Neuronal stem cell (in vitro differentiated cells): ENCODE measurements at regions not wholly inside any gene's neighbourhood (a gene's known extent, or its start where the extent isn't known, plus 50 kb on each side); places are given as distances from the start of the nearest gene placed in this dataset.

ENCODE experiments used
- DNase-seq: peaks from one replicate; pipeline ENCODE4 v3.0.0-alpha.2; 2013; ENCODE audit warnings: low spot score
- H2AFZ ChIP-seq: one replicate; pipeline ENCODE4 v1.6.1; 2013; ENCODE audit warnings: mild to moderate bottlenecking, low read length, inconsistent platforms
- H2AK5ac ChIP-seq: 2 replicates; pipeline ENCODE4 v1.6.1; 2013; ENCODE audit warnings: low read depth, mild to moderate bottlenecking, inconsistent platforms, low read length, moderate library complexity, mixed read lengths
- H2BK120ac ChIP-seq: 2 replicates; pipeline ENCODE4 v1.6.1; 2013; ENCODE audit warnings: low read depth, mild to moderate bottlenecking, inconsistent platforms, low read length, moderate library complexity, mixed read lengths
- H2BK12ac ChIP-seq: one replicate; pipeline ENCODE4 v1.6.1; 2013; ENCODE audit warnings: low read length, inconsistent platforms
- H2BK15ac ChIP-seq: 2 replicates; pipeline ENCODE4 v1.6.1; 2013; ENCODE audit warnings: mild to moderate bottlenecking, low read length, inconsistent platforms, mixed read lengths
- H2BK5ac ChIP-seq: one replicate; pipeline ENCODE4 v1.6.1; 2013; ENCODE audit warnings: inconsistent platforms, mild to moderate bottlenecking, low read length, moderate library complexity
- H3K14ac ChIP-seq: one replicate; pipeline ENCODE4 v1.6.1; 2013; ENCODE audit warnings: low read length, inconsistent platforms
- H3K18ac ChIP-seq: 2 replicates; pipeline ENCODE4 v1.6.1; 2013; ENCODE audit warnings: low read length, inconsistent platforms
- H3K23ac ChIP-seq: 2 replicates; pipeline ENCODE4 v1.6.1; 2013; ENCODE audit warnings: low read depth, mild to moderate bottlenecking, mixed read lengths, low read length, inconsistent platforms; ENCODE audit not compliant: poor library complexity
- H3K27ac ChIP-seq: replicated peaks from 3 replicates; pipeline ENCODE4 v1.5.1; 2013; ENCODE audit warnings: low read length, inconsistent platforms
- H3K27me3 ChIP-seq, 3 experiments: 2 replicates each; pipeline ENCODE4 v1.6.1; 2013; ENCODE audit warnings: low read length in 3 of 3, mild to moderate bottlenecking in 2 of 3, inconsistent platforms in 1 of 3, low read depth in 1 of 3, mixed read lengths in 1 of 3, moderate library complexity in 1 of 3; ENCODE audit not compliant: control insufficient read depth in 3 of 3, insufficient read depth in 3 of 3
- H3K36me3 ChIP-seq, 2 donors: replicated peaks in 1 of 2; 2 replicates each; pipeline ENCODE4 v1.6.1; 2013; ENCODE audit warnings: low read length in 2 of 2; ENCODE audit not compliant: control insufficient read depth in 2 of 2, insufficient read depth in 2 of 2
- H3K4ac ChIP-seq: 2 replicates; pipeline ENCODE4 v1.6.1; 2013; ENCODE audit warnings: inconsistent platforms, mild to moderate bottlenecking, low read length, moderate library complexity
- H3K4me1 ChIP-seq, 2 donors: 1 replicate in 1 of 2; 2 replicates in 1 of 2; pipeline ENCODE4 v1.6.1; 2013; ENCODE audit warnings: low read length in 2 of 2, low read depth in 1 of 2; ENCODE audit not compliant: control insufficient read depth in 2 of 2, insufficient read depth in 1 of 2
- H3K4me2 ChIP-seq: one replicate; pipeline ENCODE4 v1.6.1; 2013; ENCODE audit warnings: mild to moderate bottlenecking, low read length, inconsistent platforms; ENCODE audit not compliant: insufficient read depth, poor library complexity, severe bottlenecking
- H3K4me3 ChIP-seq, 2 donors: 2 replicates each; pipeline ENCODE4 v1.5.1; 2013; ENCODE audit warnings: low read length in 2 of 2, mild to moderate bottlenecking in 2 of 2, inconsistent platforms in 1 of 2, moderate library complexity in 1 of 2
- H3K79me1 ChIP-seq: one replicate; pipeline ENCODE4 v1.6.1; 2013; ENCODE audit warnings: low read depth, mild to moderate bottlenecking, inconsistent platforms, low read length, moderate library complexity
- H3K9ac ChIP-seq: one replicate; pipeline ENCODE4 v1.6.1; 2013; ENCODE audit warnings: mild to moderate bottlenecking, low read depth, low read length, inconsistent platforms; ENCODE audit not compliant: poor library complexity
- H3K9me3 ChIP-seq, 2 donors: replicated peaks in 1 of 2; 2 replicates each; pipeline versions ENCODE3 to v1.6.1; 2013; ENCODE audit warnings: low read length in 2 of 2, mild to moderate bottlenecking in 2 of 2, inconsistent platforms in 1 of 2, low read depth in 1 of 2, mixed read lengths in 1 of 2, moderate library complexity in 1 of 2; ENCODE audit not compliant: control insufficient read depth in 2 of 2, insufficient read depth in 1 of 2
- H4K8ac ChIP-seq: one replicate; pipeline ENCODE4 v1.6.1; 2013; ENCODE audit warnings: low read depth, mild to moderate bottlenecking, inconsistent platforms, low read length, moderate library complexity
- H4K91ac ChIP-seq: one replicate; pipeline ENCODE4 v1.6.1; 2013; ENCODE audit warnings: low read length, low read depth, mild to moderate bottlenecking, inconsistent platforms; ENCODE audit not compliant: poor library complexity
- WGBS, 2 donors: extraction: QIAGEN DNeasy Blood & Tissue Kit; methylation state at CpG; one replicate each; pipeline ENCODE4 v1.1.7; 2013; ENCODE audit warnings: missing lambda C conversion rate in 2 of 2, mixed read lengths in 1 of 2; ENCODE audit not compliant: insufficient read length in 2 of 2, insufficient replicate concordance in 1 of 2; ENCODE audit errors: extremely low coverage in 2 of 2; 5-methylcytosine and 5-hydroxymethylcytosine counted together

DNA sequence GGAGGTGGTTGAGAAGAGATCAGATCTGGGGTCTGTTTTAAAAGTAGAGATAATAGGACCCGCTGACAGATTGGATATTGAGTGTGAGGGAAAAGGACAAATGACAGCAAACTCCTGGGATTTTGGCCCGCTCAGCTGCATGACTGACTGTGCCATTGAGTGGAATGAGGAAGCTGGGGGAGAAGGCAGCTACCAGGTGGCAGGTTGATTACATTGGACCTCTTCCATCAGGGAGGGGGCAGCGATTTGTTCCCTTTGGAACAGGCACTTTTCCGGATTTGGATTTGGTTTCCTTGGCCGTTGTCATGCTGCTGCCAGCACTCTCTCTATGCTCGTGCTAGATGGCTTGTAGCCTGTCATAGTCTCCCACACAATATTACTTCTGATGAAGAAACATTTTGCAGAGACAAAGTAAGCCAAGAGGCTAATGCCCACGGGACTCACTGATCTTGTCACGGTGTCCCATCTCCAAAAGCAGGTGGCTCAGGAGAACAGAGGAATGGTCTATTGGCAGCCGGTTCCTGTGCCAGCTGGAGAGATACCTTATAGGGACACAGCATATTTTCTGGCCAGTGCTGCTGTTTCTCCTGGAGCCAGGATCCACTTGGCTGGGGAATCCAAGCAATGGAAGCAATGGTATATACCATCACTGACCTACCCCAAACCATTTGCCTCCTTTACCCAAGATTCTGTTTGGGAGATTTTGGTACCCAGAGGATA is 69.1 kb upstream of the WAC start:
- H3K18ac ChIP-seq: no peak overlapping the region

DNA sequence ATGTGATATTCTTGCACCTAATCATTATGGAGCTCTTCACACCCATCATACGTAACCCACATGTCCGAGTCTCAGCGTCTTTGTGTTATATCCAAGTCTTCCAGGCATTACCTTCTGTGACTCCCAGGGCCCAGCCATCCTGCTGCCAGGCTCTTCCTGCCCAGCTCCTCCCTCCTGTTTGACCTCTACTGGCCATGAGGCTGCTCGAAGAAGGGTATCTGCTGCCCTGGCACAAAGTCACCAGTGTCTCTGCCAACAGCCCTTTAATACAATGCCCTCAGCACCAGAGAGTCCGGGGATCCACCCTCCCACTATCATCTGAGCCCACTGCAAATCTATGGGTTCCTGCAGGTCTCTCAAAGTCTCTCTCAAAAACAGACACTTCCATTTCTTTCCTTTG is 65.3 kb upstream of the WAC start:
- H2AK5ac ChIP-seq: peak overlapping the region; percentile 85
- H3K4me3 ChIP-seq: no peak overlapping the region
- H2BK5ac ChIP-seq: no peak overlapping the region
- H4K91ac ChIP-seq: no peak overlapping the region
- no peak overlapping the region for H3K4ac ChIP-seq
- no CpG with 5 or more reads among the region's 5 CpGs for WGBS, 2 donors
- no peak overlapping the region for H2AFZ ChIP-seq
- no peak overlapping the region for H2BK120ac ChIP-seq
- no peak overlapping the region for H3K4me2 ChIP-seq
- H3K9me3 ChIP-seq: peaks cover 0 to 3% of the 10 kb centered on the region in 2 donors
- H3K4me1 ChIP-seq: peaks cover 0 to 4% of the 10 kb centered on the region in 2 donors
- H2BK12ac ChIP-seq: no peak overlapping the region
- no peak for DNase-seq
- H4K8ac ChIP-seq: no peak overlapping the region
- H3K18ac ChIP-seq: no peak overlapping the region
- H2BK15ac ChIP-seq: peak overlapping the region; percentile 14
- H3K27me3 ChIP-seq: no peaks in the 10 kb centered on the region
- H3K36me3 ChIP-seq: no peaks in the 10 kb centered on the region
- H3K27ac ChIP-seq: peak overlapping the region; percentile 6
- no peak overlapping the region for H3K23ac ChIP-seq
- no peak overlapping the region for H3K14ac ChIP-seq
- no peak overlapping the region for H3K9ac ChIP-seq
- H3K79me1 ChIP-seq: no peaks in the 10 kb centered on the region

More for the DNA sequence above, 69.1 kb upstream of the WAC start:
- Histone ChIP-seq H3K14ac (no peak overlapping the region), H3K27me3 (no peaks in the 10 kb centered on the region), H3K27ac (no peak overlapping the region), H2AFZ (no peak overlapping the region), H3K4ac (no peak overlapping the region), H3K4me3 (no peak overlapping the region), H3K9me3 (peaks cover 0 to 3% of the 10 kb centered on the region in 2 donors), H3K79me1 (no peaks in the 10 kb centered on the region), H2AK5ac (no peak overlapping the region), H3K36me3 (no peaks in the 10 kb centered on the region), H3K4me1 (peaks cover 2 to 10% of the 10 kb centered on the region in 2 donors), H3K23ac (no peak overlapping the region), H2BK12ac (no peak overlapping the region), H4K91ac (no peak overlapping the region), H3K4me2 (no peak overlapping the region), H2BK5ac (no peak overlapping the region), H3K9ac (no peak overlapping the region), H2BK15ac (no peak overlapping the region), H4K8ac (no peak overlapping the region), H2BK120ac (no peak overlapping the region)
- no CpG with 5 or more reads among the region's 9 CpGs for WGBS, 2 donors
- DNase-seq: no peak

DNA sequence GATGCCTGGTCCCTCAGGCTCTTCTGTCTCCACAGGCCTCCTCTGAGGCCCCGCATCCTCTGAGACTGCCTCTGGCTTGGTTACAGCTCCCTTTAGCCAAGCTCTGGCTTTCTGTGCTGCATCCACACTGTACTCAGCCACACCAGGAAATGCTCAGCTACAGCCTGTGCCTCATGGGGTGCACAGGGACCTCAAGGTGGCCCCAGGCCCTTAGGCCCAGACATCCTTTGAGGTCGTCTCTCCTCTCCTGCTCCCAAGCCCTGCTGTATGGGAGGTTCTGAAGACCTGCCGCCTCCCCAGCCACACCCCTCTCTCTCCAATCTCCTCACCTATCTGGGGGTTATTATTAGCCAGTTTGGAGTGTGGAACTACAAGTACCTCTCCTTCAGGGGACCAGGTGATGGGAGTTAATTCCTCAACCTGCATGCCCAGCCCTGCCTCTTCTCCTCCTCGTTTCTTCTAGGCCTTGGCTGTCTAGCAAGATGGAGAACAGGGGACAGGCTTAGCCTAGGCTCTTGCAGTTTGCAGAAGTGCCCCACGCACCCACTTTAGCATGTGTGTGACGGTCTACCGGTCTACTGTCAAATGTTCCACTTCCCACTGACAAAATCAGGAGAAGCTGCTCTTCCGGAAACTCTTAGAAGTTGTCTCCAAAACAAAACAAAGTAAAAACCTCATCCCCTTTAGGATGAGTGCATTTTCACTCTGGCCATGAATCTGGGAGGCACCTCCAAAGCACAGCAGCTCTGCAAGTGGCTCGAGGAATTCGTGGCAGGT is 64.0 kb upstream of the WAC start:
- Histone ChIP-seq H3K4me2 (no peak overlapping the region), H3K4me3 (no peak overlapping the region), H3K14ac (no peak overlapping the region), H3K18ac (peak overlapping the region; percentile 4), H4K91ac (no peak overlapping the region), H3K79me1 (no peaks in the 10 kb centered on the region), H2AK5ac (no peak overlapping the region), H2BK120ac (no peak overlapping the region), H3K4ac (no peak overlapping the region), H3K4me1 (peaks cover 0 to 4% of the 10 kb centered on the region in 2 donors), H3K27me3 (no peaks in the 10 kb centered on the region), H2BK12ac (no peak overlapping the region), H2BK5ac (no peak overlapping the region), H3K9ac (no peak overlapping the region), H3K36me3 (no peaks in the 10 kb centered on the region), H3K23ac (no peak overlapping the region), H4K8ac (no peak overlapping the region), H2BK15ac (no peak overlapping the region), H3K9me3 (peaks cover 0 to 3% of the 10 kb centered on the region in 2 donors), H3K27ac (no peak overlapping the region), H2AFZ (no peak overlapping the region)
- DNase-seq: no peak
- WGBS, 2 donors: no CpG with 5 or more reads among the region's 10 CpGs
